ENCODE measurements at regions not wholly inside any gene's neighbourhood (a gene's known extent, or its start where the extent isn't known, plus 50 kb on each side); places are given as distances from the start of the nearest gene placed in this dataset.

DNA sequence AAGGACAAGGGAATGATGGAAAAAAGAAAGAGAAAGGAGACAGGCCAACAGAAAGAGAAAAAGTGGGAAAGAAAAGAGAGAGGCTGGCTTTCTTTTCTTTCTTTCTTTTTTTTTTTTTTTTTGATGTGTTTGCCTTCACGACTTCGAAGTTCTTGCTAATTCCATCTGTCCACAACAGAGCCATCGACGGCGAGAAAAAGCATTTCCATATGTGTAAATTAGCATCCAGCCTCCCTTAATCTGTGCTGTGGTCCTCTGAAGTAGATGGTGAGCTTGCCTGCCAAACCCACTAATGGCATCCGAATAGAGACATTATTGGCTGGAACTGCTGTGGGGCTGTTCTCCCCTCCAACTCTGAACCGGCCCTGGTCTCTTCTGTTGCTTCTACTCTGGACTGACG lies 997.4 kb downstream of the BCL11B start:
- H3K27ac ChIP-seq (ENCODE audit: extremely low read depth, low read depth, low read length), result no peak overlapping the region
- H3K4me3 ChIP-seq (ENCODE audit: low read depth, low read length), result no peak overlapping the region
- ChIA-PET POLR2A (no interaction called here), CTCF (no interaction called here)
- H3K9me3 ChIP-seq (ENCODE audit: control insufficient read depth, insufficient read depth, low read depth, low read length), result no peaks in the 10 kb centered on the region
- no peaks in the 10 kb centered on the region for H3K4me1 ChIP-seq (ENCODE audit: control insufficient read depth, insufficient read depth, low read length)
- TF ChIP-seq ZSCAN23 (tag by site-specific recombination; IDR thresholded peaks at IDR 0.05) (no peak), ZNF174 (tag by site-specific recombination; IDR thresholded peaks at IDR 0.05) (no peak), ZNF645 (tag by site-specific recombination; IDR thresholded peaks at IDR 0.05) (no peak), ZNF157 (tag by site-specific recombination; IDR thresholded peaks at IDR 0.05) (no peak), ZNF221 (tag by site-specific recombination; IDR thresholded peaks at IDR 0.05; ENCODE audit: borderline replicate concordance) (no peak), SETDB1 (IDR thresholded peaks at IDR 0.05; ENCODE audit: insufficient read length, low read length) (no peak), ZNF433 (tag by site-specific recombination; IDR thresholded peaks at IDR 0.05; ENCODE audit: low read depth) (no peak), REPIN1 (tag by site-specific recombination; IDR thresholded peaks at IDR 0.05; ENCODE audit: low read depth) (no peak), ZNF747 (tag by site-specific recombination; IDR thresholded peaks at IDR 0.05) (no peak), ZNF626 (tag by site-specific recombination; IDR thresholded peaks at IDR 0.05) (no peak)
- H3K36me3 ChIP-seq (ENCODE audit: control insufficient read depth in 2 of 2, insufficient read depth in 1 of 2, low read length in 2 of 2), result no peaks in the 10 kb centered on the region

- Histone ChIP-seq H3K4me1 (ENCODE audit: control insufficient read depth, insufficient read depth, low read length) (no peaks in the 10 kb centered on the region), H3K36me3 (ENCODE audit: control insufficient read depth in 2 of 2, insufficient read depth in 1 of 2, low read length in 2 of 2) (no peaks in the 10 kb centered on the region), H3K9me3 (ENCODE audit: control insufficient read depth, insufficient read depth, low read depth, low read length) (no peaks in the 10 kb centered on the region), H3K4me3 (ENCODE audit: low read depth, low read length) (no peak overlapping the region), H3K27ac (ENCODE audit: extremely low read depth, low read depth, low read length) (no peak overlapping the region)
- CTCF ChIA-PET, result no interaction called here
- POLR2A ChIA-PET, result no interaction called here
- TF ChIP-seq BCL11A (tag by site-specific recombination; IDR thresholded peaks at IDR 0.05; ENCODE audit: low read depth) (no peak), ZNF785 (tag by site-specific recombination; IDR thresholded peaks at IDR 0.05) (no peak)
- TF ChIP-seq, protein P1, sequence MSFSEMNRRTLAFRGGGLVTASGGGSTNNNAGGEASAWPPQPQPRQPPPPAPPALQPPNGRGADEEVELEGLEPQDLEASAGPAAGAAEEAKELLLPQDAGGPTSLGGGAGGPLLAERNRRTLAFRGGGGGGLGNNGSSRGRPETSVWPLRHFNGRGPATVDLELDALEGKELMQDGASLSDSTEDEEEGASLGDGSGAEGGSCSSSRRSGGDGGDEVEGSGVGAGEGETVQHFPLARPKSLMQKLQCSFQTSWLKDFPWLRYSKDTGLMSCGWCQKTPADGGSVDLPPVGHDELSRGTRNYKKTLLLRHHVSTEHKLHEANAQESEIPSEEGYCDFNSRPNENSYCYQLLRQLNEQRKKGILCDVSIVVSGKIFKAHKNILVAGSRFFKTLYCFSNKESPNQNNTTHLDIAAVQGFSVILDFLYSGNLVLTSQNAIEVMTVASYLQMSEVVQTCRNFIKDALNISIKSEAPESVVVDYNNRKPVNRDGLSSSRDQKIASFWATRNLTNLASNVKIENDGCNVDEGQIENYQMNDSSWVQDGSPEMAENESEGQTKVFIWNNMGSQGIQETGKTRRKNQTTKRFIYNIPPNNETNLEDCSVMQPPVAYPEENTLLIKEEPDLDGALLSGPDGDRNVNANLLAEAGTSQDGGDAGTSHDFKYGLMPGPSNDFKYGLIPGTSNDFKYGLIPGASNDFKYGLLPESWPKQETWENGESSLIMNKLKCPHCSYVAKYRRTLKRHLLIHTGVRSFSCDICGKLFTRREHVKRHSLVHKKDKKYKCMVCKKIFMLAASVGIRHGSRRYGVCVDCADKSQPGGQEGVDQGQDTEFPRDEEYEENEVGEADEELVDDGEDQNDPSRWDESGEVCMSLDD (tag by site-specific recombination; IDR thresholded peaks at IDR 0.05), result no peak
Measured at GRCh38 chr14:98278800-98279199, 993.2 kb downstream of the BCL11B start.

DNA sequence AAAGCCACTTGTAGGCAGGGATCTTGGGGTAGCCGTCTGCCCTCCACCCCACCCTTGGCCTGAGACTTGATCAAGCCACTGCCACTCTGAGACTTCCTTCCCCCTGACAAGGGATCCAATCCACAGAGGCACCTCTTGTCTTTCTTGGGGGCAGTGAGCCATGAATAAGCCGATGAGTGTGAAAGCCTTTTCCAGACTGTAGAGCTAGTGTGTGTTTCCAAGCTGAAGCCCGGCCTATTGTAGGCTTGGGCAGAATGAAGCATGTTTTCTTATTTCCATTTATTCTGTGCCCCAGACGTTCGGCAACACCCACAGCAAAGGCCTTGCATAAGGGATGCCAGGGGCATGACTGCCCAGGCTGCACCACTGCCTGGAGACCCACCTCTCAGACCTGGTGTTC lies 991.6 kb downstream of the BCL11B start:
- no peaks in the 10 kb centered on the region for H3K4me1 ChIP-seq (ENCODE audit: control insufficient read depth, insufficient read depth, low read length)
- ChIA-PET CTCF (no interaction called here), POLR2A (no interaction called here)
- H3K27ac ChIP-seq (ENCODE audit: extremely low read depth, low read depth, low read length), result no peak overlapping the region
- no peaks in the 10 kb centered on the region for H3K36me3 ChIP-seq (ENCODE audit: control insufficient read depth in 2 of 2, insufficient read depth in 1 of 2, low read length in 2 of 2)
- TF ChIP-seq ZBTB20 (tag by site-specific recombination; IDR thresholded peaks at IDR 0.05) (no peak), ZNF157 (tag by site-specific recombination; IDR thresholded peaks at IDR 0.05) (no peak), ZNF488 (tag by site-specific recombination; IDR thresholded peaks at IDR 0.05) (no peak), ZSCAN18 (tag by site-specific recombination; IDR thresholded peaks at IDR 0.05) (no peak), ZNF324 (tag by site-specific recombination; IDR thresholded peaks at IDR 0.05) (no peak)
- TF ChIP-seq, protein P2, sequence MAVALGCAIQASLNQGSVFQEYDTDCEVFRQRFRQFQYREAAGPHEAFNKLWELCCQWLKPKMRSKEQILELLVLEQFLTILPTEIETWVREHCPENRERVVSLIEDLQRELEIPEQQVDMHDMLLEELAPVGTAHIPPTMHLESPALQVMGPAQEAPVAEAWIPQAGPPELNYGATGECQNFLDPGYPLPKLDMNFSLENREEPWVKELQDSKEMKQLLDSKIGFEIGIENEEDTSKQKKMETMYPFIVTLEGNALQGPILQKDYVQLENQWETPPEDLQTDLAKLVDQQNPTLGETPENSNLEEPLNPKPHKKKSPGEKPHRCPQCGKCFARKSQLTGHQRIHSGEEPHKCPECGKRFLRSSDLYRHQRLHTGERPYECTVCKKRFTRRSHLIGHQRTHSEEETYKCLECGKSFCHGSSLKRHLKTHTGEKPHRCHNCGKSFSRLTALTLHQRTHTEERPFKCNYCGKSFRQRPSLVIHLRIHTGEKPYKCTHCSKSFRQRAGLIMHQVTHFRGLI (tag by site-specific recombination; IDR thresholded peaks at IDR 0.05), result no peak
- no peak overlapping the region for H3K4me3 ChIP-seq (ENCODE audit: low read depth, low read length)
- no peaks in the 10 kb centered on the region for H3K9me3 ChIP-seq (ENCODE audit: control insufficient read depth, insufficient read depth, low read depth, low read length)
